ENCODE measurements at regions not wholly inside any gene's neighbourhood (a gene's known extent, or its start where the extent isn't known, plus 50 kb on each side); places are given as distances from the start of the nearest gene placed in this dataset.
"Not testable (repeated sequence)": the region's sequence is repeated elsewhere in the genome, so short reads cannot be mapped to it uniquely, and the experiment has no call there.

DNA sequence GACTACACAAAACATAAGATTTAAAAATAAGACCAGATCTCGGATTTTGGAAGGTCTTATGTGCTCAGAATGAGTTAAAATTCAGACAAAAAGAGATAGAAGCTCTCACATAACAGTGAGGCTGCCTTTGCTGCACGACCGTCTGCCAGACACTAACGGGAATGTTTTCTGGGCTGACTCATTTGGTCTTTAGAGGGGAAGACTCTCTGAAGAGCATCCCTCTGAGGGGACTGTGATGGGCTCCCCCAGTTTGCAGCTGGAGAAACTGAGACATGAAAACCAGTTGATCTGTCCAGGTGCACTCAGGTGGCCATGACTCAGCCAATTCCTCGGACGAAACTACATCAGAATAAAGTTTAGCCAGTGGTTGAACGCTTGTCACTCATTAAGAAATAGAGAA is 153.9 kb downstream of the RNASET2 start:
- no peak for DNase-seq

DNA sequence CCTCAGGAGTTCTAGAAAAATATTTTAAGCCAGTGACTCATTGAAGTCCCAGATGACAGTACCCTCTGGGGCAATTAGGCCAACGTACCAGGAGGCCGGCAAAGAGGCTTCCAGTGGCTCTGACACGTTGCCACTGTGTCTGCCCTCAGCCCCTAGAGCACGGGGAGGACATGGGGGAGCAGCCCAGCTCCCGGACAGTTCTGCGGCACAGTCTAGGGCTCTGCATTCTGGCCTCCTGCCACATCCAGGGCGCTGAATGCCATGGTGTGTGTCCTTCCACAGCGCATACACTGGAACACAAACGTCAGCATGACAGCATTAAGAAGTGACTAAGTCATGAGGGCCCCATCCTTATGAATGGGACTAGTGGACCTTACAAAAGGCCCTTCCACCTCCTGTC is 156.2 kb downstream of the RNASET2 start:
- no peak for DNase-seq

DNA sequence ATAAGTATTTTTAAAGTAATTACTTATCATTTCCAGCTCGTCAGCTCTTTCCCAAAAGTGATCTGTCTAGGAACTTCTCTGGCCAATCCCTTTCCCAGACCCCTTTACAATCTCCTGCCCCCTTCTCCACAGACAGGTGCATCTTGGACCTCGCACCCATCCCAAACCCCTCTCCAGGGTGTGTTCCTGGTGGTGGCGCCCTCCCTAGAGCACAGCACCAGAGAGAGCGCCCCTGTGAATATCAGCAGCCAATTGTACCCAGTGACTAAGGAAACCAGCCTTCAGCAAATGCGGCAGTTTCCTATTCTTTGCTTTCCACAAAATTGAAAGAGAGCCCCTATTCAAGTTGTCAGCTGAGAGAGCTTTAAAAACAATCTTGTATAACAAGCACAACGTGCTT is 157.7 kb downstream of the RNASET2 start:
- no peak for DNase-seq

DNA sequence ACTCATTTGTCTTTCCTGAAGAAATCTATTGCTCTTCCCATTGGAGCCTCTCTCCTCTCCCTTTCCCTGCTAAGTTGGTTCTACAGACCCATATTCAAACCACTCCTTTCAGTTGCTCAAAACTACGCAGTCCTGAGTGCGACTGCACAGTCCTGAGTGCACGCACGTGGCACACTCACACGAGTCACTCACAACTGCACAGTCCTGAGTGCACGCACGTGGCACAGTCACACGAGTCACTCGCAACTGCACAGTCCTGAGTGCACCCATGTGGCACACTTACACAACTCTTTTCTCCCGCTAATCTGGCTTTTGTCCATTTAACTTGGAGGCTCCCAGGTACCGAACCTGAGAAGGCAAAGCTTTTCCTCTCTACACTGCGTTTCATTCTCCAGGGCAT is 159.7 kb downstream of the RNASET2 start:
- no peak for DNase-seq

DNA sequence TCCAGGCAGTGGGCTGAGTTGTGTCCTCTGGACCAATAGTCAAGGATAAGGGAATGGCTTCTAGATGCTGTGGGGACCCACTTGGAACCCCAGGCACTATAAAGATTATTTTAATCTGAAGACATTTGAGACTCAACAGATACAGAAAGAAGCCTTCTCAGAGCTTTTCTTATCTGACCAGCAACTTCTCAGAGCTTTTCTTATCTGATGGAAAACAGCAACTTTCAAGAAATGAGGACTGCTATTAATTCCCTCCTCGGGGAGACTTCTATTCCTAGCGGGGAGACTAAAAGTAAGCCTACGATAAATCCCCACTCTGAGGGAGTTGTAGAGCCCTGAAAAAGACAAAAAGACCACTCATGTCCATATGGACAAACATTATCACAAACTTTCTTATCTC is 160.5 kb downstream of the RNASET2 start:
- no peak for DNase-seq

DNA sequence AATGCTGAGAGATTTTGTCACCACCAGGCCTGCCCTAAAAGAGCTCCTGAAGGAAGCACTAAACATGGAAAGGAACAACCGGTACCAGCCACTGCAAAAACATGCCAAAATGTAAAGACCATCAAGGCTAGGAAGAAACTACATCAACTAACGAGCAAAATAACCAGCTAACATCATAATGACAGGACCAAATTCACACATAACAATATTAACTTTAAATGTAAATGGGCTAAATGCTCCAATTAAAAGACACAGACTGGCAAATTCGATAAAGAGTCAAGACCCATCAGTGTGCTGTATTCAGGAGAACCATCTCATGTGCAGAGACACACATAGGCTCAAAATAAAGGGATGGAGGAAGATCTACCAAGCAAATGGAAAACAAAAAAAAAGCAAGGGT is 163.8 kb upstream of the RPS6KA2 start:
- DNase-seq, result not testable (repeated sequence)

DNA sequence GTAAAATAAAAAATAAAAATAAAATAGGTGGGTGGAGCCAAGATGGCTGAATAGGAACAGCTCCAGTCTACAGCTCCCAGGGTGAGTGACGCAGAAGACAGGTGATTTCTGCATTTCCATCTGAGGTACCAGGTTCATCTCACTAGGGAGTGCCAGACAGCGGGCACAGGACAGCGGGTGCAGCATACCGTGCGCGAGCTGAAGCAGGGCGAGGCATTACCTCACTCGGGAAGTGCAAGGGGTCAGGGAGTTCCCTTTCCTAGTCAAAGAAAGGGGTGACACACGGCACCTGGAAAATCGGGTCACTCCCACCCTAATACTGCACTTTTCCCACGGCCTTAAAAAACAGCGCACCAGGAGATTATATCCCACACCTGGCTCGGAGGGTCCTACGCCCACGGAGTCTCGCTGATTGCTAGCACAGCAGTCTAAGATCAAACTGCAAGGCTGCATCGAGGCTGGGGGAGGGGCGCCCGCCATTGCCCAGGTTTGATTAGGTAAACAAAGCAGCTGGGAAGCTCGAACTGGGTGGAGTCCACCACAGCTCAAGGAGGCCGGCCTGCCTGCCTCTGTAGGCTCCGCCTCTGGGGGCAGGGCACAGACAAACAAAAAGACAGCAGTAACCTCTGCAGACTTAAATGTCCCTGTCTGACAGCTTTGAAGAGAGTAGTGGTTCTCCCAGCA is 161.9 kb upstream of the RPS6KA2 start:
- DNase-seq, result not testable (repeated sequence)

DNA sequence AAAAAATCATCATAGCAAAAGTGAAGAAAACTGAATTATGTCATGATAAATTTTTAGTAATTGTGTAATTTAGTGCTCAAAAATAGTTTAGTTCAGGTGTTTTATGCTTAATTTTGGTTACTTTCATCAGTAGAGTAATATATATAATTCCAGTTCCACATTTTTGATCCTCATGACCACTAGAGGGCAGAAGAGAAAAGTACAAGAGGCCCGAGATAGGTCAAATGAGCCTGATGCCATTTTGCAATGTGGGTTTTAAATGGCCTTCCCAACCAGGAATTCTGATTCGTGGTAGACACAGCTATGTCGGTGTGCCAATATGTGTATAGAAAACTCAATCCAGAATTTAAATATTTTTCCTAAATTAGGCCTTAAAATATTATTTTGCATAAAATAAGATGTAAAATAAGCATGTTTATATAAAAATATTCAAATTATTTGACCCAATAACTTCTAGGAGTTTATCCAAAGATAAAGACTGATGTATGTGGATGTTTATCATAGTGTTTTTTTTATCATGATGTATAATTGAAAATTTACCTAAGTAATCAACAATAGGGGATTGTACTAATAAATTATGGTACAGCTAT is 159.7 kb upstream of the RPS6KA2 start:
- peak; percentile 33 for DNase-seq

DNA sequence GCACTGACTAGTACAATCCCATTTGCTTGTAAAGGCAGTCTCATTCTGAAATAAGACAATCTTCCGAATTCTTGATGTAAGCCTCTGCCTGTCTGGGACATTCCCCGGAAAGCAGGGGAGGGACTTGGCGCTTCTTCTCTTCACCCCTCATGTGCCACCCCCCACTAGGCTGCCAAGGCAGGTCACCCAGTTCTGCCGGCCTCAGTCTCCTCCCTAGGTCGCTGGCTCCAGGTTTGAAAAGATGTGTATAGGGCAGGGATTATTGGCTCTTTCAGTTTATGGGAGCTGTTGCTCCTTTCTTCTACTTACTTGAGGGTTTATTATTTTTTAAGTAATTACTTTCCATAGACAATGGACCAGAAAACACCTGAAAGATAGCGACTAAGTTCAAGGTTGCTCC is 158.1 kb upstream of the RPS6KA2 start:
- no peak for DNase-seq

DNA sequence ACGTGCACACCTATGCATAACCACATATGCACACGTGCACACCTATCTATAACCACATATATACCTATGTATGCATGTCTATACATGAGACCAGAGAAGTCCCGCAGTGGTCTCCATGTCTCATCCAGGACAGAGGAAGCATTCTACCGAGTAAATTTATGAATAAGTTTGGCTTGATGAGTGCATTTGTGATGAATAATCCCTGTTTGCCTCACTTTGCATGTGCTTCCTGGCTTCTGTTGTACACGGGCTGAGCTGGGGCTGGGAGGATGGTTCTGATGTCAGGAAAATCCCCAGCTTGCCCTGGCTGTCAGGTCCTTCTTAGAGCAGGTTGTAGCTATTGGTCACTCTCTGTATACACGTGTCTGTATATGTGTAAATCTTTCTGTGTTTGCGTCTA is 157.6 kb upstream of the RPS6KA2 start:
- DNase-seq, result no peak

DNA sequence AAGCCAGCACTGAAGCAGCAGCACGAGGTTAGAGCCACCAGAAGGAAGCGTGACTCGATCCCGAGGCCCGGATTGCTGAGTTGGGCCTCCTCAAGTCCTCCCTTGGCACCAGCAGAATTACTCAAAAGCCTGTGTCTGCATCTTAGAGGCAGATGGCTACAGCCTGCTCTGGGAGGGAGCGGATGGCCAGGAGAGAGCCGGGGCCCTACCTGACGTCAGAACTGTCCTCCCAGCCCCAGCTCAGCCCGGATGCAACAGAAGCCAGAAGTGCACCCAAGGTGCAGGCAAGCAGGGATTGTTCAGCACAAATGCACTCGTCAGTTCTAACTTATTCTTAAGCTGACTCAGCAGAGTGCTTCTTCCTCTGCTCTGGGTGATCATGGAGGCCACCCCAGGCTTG is 155.5 kb upstream of the RPS6KA2 start:
- DNase-seq, result no peak

DNA sequence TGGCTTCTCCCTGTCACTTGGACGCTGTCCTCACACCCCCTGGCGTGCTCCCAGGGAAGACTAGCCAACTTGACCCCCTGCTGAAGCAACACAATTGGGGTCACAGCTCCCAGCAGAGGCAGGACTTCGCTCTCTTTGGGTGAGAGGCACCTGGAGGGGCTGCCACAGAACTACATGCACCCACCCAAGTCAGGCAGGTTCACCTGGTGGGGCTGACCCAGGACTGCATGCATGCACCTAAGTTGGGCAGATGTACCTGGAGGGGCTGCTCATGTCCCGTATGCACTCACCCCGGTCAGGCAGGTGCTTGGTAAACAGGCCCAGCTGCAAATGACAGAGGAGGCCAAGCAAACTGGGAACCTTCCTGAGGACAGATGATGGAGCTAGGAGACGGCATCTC is 154.3 kb upstream of the RPS6KA2 start:
- no peak for DNase-seq

DNA sequence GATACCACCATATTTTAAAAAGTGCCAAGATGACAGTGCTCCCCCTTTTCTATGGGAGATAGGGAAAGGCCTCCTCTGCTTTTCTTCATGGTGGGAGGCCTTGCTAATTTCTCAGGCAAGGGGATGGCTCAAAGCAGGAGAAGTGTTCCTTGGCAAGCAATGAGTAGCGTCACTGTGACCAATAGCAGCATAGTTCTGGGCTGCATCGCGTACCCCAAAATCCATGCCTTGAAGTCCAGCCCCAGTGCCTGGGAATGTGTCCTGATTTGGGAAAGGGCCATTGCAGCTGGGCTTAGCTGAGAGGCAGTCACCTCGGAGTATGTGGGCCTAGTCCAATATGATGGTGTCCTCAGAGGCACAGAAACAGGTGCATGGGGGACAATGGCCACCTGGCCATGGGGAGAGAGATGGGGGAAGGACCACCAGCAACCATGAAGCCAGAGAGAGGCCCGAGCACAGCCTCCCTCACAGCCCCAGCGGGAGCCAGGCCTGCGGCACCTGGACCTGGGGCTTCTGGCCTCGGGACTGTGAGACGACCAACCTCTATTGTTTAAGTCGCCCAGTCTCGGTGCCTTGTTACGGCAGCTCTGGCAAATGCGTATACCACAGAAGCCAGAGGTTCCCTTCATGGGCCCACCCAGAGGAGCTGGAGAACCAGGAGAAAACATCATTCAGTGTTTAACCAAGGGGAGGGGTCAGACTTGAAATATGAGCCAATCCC is 153.1 kb upstream of the RPS6KA2 start:
- no peak for DNase-seq

DNA sequence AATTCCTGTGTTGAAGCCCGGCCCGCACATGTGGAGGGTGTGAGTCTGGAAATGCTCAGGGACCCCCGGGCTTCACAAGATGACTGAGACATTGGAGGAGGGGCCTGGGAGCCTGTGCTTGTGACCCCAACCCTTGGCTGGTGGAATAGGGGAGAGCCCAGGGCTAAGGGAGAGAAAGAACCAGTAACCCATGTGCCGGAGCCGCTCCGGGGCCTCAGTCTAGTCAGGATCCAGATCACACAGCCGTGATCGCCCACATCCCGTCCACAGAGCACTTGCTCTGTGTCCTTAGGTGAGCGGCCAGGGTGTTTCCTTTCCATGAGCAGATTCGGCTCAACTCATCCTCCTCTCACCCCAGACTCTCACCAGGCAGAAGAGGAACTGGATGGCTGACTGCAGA is 152.3 kb upstream of the RPS6KA2 start:
- DNase-seq, result no peak

DNA sequence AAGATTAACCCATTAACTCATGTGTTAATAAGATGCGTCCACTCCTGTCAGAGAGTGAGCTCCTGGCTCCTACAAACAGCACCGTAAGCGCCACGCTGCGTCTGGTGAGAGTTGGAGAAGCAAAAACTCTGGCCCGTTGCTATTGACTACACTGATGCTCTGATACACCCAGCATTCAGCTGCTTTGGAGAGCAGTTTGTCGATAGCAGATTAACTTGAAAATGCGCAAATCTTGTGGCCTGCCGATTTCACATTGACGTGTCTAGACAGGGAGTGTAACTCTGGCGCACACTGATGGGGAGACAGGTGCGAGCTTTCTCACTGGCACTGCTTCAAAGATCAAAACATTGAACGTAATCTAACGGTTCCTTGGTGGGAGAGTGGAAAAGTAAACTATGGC is 151.7 kb upstream of the RPS6KA2 start:
- no peak for DNase-seq

DNA sequence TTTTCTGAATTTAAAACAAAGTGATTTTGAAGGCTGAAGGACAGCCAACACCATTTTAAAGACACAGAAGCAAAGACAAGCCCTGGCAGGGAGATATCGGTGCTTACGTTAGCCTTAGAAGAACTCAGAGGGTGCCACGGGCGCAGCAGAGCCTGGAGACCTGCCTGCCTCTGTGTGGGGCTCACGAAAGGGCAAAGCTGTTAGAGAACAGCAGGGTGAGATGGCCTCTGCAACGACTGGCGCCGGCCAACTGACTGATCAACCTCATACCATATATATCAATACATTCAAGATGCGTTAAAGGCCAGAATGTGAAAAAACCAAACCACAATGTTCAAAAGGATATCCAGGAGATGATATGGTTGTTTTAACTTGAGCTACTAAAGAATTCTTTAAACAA is 151.0 kb upstream of the RPS6KA2 start:
- no peak for DNase-seq

DNA sequence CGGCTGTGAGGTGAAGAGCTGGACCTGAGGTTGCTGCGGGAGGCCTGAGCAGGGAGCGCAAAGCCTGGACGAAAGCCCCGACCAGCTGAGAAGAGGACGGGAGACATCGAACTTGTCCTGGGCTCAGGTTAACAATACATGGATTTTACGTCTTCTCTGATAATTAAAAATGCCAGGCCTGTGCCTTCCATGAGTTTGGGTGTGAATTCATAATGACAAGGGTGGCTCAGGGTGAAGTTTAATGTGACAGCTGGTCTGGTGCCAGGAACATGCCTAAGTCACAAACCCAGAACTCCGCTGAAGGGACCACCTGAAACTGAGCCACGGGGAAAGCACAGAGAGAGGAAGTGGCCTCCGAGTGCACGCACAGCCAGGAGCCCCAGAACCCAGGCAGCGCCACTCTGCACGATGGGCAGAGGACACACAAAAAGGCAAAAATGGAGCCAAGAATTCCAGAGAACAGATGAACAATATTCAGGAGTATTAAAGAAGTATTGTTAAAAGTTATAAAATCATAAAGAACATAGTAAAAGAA is 150.1 kb upstream of the RPS6KA2 start:
- no peak for DNase-seq

DNA sequence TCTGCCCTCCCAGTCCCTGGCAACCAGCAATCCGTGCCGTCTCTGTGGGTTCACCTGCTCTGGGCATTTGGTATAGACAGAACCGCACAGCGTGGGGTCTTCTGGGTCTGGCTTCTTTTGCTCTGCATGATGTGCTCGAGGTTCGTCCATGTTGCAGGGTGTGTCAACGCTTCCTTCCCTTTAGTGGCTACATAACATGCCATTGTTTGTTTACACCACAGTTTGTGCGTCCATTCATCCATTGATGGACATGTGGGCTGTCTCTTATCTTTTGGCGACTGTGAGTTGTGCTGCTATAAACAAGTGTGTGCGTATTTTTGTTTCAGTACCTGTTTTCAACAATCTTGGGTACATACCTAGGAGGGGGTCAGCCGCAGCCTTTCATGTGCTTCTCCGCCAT is 149.5 kb upstream of the RPS6KA2 start:
- no peak for DNase-seq

DNA sequence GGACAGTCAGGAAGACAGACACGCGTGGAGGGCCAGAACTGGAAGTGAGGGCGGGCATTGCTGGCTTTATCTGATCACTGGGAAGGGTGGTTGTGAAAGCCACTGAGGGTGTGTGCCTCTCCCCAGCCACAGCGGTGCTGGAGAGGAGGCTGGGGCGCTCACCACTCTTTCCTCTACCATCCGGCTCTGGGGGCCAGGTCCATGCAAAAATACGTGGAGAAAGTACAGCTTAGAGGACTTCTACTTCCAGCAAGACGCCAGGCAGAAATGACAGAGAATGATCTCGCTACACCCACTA is 148.8 kb upstream of the RPS6KA2 start:
- no peak for DNase-seq

DNA sequence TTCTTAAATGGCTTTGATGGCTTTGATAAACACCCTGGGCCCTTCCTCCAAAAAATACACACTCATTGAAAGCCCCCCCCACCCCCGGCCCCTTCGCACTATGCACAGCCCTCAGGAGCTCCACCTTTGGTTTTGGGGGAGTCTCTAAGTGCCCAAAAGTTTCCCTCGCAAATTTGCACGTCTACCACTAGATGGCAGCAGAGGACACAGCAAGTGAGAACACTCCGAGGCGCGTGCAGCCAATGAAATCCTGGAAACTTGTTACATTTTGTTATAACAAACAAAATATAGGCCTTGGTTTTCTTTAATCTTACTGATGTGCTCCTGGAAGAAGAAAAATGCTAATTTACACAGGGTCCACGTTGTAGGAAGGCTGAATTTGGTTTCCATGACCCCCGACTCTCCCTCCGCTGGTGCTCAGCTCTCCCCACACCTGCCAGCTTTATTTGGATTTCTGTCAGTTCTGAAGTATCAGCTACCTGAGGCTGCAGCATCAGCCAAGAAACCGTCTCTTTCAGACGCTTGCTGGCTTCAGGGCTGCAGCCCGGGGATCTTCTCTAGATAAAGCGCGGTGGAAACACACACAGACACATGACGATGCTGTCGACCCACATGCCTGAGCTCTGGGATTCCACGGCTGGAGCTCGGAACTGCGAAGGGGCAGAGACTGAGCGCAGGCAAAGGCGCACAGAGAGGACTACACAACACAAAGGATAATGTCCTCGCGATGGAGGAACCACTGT is 148.3 kb upstream of the RPS6KA2 start:
- peak; percentile 14 for DNase-seq

DNA sequence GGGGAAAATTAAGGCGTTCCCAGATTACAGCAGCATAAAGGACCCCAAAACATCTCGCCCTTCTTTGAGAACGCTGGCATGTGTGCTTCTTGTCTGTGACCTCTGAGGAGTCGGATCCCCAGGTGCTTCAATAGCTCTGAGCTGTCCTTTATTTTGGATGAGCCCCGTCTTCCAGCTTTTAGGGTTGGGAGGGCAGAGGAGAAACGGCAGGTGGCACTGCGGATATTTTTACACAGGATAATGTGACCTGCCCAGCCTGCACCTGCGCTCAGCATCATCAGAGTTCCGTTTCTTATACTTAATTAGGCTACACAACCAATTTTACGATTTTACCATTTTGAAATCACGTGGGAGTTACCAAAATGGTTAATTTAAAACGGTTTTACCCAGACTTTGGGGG is 147.7 kb upstream of the RPS6KA2 start:
- DNase-seq, result no peak

DNA sequence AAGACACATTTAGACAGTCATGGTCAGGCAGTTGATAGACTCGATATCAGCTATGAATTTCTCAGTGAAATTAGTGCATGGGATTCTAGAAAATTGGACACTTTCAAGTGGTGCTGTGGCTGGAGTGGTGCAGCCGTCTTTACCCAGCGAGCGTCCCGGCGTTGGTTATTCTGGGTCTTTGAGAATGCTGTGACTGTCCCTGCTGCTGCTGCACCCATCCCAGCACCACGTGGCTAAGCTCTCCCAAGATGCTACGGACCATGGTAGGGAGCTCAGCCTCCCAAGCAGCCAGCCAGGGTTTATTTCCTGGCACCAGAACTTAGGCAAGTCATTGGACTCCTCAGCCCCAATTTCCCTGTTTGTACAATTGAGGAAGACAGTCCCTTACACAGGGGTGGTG is 147.2 kb upstream of the RPS6KA2 start:
- no peak for DNase-seq

DNA sequence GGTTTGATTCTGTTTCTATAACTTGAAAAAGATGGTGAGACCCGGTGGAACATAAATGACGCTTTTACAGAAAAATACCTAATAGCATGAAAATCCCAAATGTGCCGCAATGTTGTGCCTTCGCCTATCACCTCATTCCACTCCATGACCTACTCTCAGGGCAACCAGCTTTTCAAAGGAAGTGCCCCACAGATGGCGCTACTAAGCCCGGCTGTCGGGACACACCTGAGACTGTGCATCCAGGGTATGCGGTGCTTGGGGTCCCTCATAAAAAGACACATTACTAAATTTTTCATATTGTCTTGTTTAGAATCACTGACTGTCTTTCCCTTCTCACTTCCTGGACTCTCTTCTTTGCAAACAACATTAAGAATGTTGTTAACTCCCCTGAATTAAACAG is 145.5 kb upstream of the RPS6KA2 start:
- DNase-seq, result no peak

DNA sequence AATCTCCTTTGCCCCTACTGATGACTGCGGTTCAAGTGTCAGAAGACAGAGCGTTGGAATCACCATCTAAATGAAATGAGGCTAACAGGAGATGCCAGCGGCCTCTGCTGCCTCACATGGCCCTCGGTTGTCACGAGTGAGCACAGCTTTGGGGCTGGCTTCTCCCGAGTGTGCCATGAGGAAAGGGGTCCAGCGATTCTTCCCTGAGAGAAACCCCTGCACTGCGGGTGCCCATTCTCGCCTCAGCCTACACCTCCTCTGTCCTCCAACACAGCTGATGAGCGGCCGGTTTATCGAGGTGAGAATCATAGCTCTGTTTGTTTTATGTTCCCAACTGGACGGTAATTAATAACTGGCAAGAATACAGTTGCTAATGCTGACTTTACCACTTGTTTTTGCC is 144.7 kb upstream of the RPS6KA2 start:
- DNase-seq, result no peak
